Omental fat pad (tissue), 3 donors: ENCODE measurements at regions not wholly inside any gene's neighbourhood (a gene's known extent, or its start where the extent isn't known, plus 50 kb on each side); places are given as distances from the start of the nearest gene placed in this dataset.
"Not testable (repeated sequence)": the region's sequence is repeated elsewhere in the genome, so short reads cannot be mapped to it uniquely, and the experiment has no call there.

Experiments
- ATAC-seq: fragments of 150-250 bp; one replicate; pipeline ENCODE4 v1.9.1; 2016; ENCODE audit warnings: mild to moderate bottlenecking, moderate library complexity; ENCODE audit not compliant: low FRiP score
- DNase-seq: peaks from one replicate; pipeline ENCODE4 v3.0.0-alpha.2; 2019; ENCODE audit warnings: low spot score
- TF ChIP-seq, protein P1 (sequence below), 3 donors: fragments of 450-650 bp; IDR thresholded peaks; one replicate each; pipeline ENCODE4 v1.5.1; 2016 to 2017; ENCODE audit warnings: antibody characterized with exemption in 3 of 3, mild to moderate bottlenecking in 3 of 3, moderate library complexity in 2 of 3

DNA sequence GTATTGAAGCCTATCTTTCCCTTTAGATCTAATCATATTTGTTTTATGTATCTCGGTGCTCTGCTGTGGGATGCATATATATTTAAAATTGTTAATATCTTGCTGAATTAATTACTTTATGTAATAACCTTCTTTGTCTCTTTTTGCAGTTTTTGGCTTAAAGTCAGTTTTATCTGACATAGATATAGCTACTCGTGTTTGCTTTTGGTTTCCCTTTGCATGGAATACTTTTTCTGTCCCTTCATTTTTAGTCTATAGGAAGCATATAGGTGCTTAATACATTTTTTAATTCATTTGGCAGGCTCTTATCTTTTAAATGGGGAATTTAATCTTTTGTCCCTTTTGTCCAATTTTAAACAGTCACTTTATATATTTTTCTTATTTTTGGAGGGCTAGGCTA is 360.6 kb upstream of the PRR16 start:
- ATAC-seq (no peak), DNase-seq (no peak)
- TF ChIP-seq, protein P1, sequence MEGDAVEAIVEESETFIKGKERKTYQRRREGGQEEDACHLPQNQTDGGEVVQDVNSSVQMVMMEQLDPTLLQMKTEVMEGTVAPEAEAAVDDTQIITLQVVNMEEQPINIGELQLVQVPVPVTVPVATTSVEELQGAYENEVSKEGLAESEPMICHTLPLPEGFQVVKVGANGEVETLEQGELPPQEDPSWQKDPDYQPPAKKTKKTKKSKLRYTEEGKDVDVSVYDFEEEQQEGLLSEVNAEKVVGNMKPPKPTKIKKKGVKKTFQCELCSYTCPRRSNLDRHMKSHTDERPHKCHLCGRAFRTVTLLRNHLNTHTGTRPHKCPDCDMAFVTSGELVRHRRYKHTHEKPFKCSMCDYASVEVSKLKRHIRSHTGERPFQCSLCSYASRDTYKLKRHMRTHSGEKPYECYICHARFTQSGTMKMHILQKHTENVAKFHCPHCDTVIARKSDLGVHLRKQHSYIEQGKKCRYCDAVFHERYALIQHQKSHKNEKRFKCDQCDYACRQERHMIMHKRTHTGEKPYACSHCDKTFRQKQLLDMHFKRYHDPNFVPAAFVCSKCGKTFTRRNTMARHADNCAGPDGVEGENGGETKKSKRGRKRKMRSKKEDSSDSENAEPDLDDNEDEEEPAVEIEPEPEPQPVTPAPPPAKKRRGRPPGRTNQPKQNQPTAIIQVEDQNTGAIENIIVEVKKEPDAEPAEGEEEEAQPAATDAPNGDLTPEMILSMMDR (IDR thresholded peaks at IDR 0.05) = no peak

DNA sequence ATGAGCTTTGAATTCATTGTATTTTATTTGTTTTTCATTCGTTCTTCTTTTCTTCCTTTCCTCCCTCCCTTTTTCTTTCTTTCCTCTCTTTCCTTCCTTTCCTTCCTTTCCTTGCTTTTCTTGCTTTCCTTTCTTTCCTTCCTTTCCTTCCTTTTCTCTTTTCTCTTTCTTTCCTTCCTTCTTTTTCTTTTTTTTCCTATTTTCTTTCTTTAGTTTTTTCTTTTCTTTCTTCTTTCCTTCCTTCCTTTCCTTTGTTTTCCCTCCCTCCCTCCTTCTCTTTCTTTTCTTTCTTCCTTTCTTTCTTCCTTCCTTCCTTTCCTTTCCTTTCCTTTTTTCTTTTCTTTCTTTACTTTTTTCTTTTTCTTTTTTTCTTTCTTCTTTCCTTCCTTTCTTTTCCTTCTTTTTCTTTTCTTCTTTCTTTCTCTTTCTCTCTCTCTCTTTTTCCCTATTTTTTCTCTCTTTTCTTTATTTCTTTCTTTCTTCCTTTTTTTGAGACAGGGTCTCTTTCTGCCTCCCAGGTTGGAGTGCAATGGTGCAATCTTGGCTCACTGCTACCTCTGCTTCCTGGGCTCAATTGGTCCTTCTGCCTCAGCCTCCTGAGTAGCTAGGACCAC is 357.1 kb upstream of the PRR16 start:
- ATAC-seq = no peak
- DNase-seq = no peak
- TF ChIP-seq, protein P1 (IDR thresholded peaks at IDR 0.05) = no peak

DNA sequence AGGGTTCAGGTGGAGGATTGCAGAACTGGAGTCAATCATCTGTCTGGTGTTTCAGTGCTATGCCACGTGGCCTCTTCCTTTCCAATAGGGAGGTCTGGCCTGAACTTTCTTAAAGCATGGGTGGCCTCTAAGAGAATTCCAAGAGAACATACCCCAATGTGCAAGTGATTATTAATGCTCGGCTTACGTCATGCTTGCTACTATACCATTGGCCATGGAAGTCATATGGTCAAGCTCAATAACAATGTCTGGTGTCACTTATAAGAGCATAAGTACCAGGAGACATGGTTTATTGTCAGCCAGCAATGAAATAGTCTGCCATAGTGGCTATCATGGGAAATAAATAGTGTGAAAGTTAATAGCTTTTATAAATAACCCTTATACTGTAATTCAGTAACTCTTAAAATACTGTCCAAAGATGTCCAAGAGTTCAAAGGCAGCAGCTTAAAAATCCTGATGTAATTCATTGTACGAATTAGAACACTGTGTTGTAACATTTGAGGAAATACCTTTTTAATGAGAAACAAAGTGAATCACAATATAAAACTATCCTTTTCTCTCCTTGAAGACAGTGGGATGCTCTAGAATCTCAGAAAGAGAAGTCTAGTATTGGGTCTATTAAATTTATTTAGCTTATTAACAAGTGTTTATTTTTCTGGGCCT is 355.4 kb upstream of the PRR16 start:
- no peak for DNase-seq
- ATAC-seq = no peak
- TF ChIP-seq, protein P1 (IDR thresholded peaks at IDR 0.05) = no peak

DNA sequence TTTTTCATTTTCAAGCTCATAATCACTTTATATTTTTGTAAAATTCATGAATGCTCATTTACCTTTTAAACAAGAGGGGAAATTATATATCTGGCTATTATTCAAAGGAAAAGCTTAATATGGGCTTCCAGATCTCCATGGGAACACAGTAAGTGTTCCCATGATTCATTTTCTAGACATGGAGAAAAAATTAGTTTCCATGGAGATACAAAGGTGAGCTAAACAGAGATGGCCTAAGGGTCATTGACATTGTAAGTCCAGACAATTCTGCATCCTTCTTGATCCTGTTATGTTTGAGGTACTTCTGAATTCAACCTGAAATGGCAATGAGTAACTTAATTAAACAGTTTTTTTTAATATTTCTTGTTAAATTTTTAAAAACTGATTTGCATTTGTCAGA is 341.4 kb upstream of the PRR16 start:
- TF ChIP-seq, protein P1 (IDR thresholded peaks at IDR 0.05) = no peak
- DNase-seq (no peak), ATAC-seq (no peak)

DNA sequence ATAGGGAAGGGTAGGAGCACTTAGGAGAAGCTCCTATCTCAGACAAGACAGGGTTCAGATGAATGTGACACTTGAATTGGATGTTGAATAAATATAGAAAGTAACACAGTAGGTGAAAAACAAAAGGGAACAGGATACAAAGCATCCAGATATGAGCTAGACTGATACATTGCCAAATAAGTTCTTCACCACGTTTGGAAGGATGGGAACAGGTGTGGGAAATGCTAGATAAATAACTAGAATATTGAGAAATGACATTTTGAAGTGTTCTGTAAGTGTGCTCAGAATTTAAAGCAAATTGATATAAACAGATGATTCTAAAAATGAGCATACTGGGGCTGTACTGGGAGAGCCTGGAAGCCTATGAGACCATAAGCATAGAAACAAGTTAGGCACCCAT is 340.1 kb upstream of the PRR16 start:
- TF ChIP-seq, protein P1 (IDR thresholded peaks at IDR 0.05) = no peak
- DNase-seq = no peak
- no peak for ATAC-seq

DNA sequence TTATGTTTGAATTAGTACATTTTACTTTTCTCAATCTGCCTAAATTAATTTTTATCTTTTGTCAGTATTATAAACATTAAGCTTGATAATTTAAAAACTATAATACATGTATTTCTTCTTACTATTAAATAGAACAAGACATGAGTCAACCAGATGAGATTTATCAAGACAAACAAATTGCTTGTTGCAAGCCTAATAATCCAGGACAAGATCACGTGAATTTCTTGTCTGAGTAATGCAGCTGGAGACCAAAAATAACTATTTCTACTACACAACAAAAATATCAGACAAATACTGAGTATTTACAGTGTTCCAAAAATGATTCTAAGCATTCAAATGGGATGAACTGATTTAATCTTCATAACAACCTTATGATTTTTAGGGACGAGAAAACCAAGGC is 339.1 kb upstream of the PRR16 start:
- DNase-seq (no peak), ATAC-seq (no peak)
- TF ChIP-seq, protein P1 (IDR thresholded peaks at IDR 0.05) = no peak

DNA sequence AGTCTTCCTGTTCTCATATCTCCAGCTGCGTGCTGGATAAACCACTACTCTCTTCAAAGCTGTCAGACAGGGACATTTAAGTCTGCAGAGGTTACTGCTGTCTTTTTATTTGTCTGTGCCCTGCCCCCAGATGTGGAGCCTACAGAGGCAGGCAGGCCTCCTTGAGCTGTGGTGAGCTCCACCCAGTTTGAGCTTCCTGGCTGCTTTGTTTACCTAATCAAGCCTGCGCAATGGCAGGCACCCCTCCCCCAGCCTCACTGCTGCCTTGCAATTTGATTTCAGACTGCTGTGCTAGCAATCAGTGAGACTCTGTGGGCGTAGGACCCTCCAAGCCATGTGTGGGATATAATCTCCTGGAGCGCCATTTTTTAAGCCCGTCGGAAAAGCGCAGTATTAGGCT is 331.8 kb upstream of the PRR16 start:
- DNase-seq, ATAC-seq: not testable (repeated sequence)
